Right ventricle myocardium inferior (tissue), 1 donor: ENCODE measurements at regions not wholly inside any gene's neighbourhood (a gene's known extent, or its start where the extent isn't known, plus 50 kb on each side); places are given as distances from the start of the nearest gene placed in this dataset.
"Not testable (repeated sequence)": the region's sequence is repeated elsewhere in the genome, so short reads cannot be mapped to it uniquely, and the experiment has no call there.

ENCODE experiments used
- ATAC-seq: fragments of 200-7000 bp; cut with Tn5 transposase; one replicate; pipeline ENCODE4 v1.9.1; 2020; ENCODE audit warnings: mild to moderate bottlenecking, moderate library complexity
- DNase-seq: peaks from one replicate; pipeline ENCODE4 v3.0.0; 2021; ENCODE audit errors: missing footprints
- intact Hi-C: fragments of 100-400 bp; cut with DNase I; formaldehyde crosslinking; loops from one replicate; pipeline ENCODE4 v1.11.0; 2022
- donor health status: DM: no; HTN: yes; CAD: no; lungs with severe emphysema.

DNA sequence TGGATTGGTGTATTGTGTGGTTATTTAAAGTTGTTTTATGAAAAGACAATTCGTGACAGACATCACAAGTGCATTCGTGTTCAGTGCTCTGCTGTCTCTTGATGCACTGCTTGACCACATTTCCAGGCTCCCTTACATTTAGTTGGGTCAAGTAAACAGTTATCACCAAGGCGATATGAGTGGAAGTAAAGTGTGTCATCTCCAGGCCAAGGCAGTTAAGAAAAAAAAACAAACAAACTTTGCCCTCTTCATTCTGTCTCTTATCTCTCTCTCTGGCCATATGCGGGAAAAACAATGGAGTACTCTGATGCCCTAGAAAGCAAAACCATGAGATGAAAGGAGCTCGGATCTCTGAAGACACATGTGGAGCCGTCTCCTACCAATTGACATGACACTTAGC, 131.1 kb downstream of the DSEL start:
- intact Hi-C loops, result no loop called here
- ATAC-seq, result no peak
- DNase-seq, result no peak

DNA sequence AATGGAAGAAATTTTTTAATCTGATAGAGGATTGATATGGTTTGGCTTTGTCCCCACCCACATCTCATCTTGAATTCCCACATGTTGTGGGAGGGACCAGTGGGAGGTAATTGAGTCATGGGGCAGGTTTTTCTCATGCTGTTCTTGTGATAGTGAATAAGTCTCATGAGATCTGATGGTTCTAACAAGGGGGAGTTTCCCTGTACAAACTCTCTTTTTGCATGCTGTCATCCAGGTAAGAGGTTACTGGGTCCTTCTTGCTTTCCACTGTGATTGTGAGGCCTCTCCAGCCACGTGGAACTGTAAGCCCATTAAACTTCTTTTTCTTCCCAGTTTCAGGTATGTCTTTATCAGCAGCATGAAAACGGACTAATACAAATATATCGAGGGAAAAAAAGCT, 132.5 kb downstream of the DSEL start:
- DNase-seq, intact Hi-C loops, ATAC-seq: not testable (repeated sequence)

DNA sequence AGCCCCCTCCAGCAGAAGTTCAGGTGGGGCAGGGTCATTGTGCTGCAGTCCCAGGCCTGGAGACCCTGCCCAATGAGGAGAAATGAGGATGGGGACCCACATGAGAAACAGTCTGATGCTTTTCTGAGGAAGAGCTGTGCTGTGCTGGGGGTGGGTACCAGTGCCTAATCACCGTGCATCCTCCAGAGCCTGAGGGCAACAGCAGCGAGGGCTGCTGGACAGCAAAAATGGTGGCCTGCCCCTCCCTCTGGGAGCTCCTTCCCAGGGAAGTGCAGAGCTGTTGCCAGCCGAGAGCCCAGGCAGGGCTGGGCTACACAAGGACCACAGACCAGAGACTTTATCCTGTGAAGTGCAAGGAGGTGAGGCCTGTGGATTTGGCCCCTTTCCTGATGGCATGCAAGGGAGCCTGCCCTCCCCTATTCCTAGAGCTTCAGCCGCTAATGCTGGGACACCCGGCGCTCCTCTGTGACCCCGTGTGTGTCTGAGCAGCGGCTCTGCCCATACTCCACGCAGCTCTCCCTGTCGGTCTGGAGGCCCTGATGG, 134.8 kb downstream of the DSEL start:
- intact Hi-C loops, result no loop called here
- no peak for DNase-seq
- no peak for ATAC-seq

DNA sequence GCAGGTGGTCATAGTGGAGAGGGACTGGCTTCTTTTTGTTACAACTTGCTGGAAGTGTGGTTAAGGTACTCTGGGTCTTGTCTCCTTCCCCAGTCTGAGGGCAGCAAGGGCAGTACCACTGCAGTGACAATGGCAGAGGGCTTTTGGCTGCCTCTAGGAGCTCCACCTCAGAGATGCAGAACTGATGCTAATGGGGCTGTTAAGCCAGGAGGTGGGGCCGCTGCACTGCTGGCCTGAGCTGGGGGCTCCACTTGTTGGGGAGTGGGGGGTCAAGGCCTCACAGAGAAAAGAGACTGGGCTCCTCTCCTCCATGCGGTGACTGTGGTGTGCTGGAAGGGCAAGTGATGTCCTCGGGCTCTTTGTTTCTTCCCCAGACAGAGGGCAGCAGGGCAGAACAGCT, 135.7 kb downstream of the DSEL start:
- ATAC-seq (no peak), DNase-seq (no peak)
- intact Hi-C loops, result no loop called here

DNA sequence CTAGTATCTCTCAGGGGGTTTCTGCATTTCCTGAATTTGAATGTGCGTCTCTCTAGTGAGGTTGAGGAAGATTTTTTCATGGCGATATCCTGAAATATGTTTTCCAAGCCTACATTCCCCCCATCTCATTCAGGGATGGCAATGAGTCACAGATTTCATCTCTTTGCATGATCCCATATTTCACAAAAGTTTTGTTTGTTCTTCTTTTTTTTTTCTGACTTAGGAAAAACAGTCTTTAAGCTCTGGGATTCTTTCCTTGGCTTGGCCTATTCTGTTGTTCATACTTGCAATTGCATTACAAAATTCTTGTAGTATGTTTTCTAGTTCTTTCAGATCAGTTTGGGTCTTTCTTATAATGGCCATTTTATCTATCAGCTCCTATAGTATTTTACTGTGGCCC, 136.5 kb downstream of the DSEL start:
- DNase-seq (no peak), ATAC-seq (no peak)
- intact Hi-C loops, result no loop called here

DNA sequence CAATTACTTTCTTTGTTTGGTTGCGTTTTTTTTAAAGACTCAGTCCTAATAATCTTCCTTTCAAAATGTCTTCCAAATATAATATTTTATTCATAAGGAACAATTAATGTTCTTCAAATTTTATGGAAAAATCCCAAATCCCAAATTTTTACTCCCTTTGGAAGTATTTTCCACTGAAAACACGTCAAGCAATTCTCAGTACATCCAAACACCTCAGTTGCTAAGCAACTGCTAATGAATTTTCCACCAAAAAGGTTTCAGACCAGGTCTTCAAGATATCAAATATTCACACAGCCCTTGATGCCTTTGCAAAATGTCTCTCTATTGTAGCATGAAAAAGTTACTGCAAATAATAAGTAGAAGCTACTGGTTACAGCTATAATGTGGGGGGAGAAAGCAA, 140.1 kb downstream of the DSEL start:
- DNase-seq, result no peak
- intact Hi-C loops, result no loop called here
- ATAC-seq, result no peak

DNA sequence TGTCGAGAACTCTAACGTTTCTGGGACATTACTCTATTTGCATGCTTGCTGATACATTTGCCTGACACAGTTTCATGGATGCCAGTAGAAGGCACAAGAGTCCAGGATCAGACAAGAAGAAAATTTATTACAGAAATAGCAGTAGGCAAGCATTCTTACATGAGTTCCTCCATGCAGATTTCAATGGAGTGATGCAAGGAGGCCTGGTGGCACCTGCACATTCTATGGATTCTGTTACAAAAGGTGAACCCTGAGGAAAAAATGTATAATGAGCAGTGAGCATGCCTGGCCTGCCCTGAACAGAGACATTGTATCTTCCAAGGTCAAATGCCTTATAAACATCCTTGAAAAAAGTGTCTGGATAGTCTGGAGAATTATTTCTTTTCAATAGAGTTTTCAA, 142.9 kb downstream of the DSEL start:
- DNase-seq, result no peak
- no peak for ATAC-seq
- intact Hi-C loops, result no loop called here

DNA sequence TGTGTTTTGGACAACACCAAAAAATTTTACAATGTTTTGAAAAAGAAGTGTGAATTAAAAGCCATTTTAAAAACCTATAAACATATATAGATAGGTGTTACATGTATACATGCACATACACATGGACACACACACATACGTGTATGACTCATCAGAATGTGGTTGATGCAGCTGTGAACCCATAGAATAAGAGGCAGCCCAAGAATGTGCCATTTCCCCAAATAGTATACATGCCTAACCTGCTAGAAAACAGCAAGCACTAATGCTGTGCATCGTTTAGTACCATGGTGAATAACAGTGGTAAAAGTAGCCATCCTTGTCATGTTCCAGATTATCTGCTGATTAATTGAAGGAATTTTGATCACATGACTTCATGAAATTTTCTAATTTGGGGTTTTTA, 149.0 kb downstream of the DSEL start:
- ATAC-seq (no peak), DNase-seq (no peak)
- intact Hi-C loops, result no loop called here

DNA sequence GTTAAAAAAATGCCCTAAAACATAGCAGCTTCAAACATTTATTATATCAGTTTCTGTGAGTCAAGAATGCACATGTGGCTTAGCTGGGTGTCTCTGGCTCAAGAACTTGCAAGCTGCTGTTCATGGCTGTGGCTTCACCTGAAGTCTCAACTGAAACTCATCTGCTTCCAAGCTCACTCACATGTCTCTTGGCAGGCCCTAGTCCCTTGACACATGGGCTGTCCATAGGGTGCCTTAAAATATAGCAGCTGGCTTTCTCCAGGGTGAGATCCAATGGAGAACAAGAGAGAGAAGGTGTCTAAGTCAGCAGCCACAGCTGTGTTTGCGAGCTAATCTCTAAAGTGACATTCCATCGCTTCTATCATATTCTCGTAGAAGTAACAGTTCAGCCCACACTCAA, 152.8 kb downstream of the DSEL start:
- intact Hi-C loops, result no loop called here
- DNase-seq (no peak), ATAC-seq (peak; percentile 29)

DNA sequence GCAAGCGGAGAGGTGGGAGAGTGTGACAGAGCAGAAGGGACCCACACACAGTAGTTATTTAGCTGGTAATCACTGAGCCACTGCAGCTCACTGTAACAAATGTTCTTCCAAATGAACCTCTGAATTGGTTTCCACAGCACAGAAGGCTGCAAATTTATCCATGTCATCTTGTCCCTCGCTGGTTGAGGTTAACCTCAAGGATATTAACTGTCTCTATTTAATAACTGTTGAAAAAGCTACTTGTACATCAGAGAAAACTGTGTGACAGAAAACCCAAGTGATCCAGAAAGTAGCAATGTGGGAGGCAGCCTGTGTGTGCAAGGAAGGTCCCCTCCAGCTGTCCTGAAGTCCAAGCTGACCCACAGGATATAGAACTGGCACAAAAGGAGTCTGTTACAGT, 153.6 kb downstream of the DSEL start:
- no peak for DNase-seq
- ATAC-seq, result no peak
- intact Hi-C loops, result no loop called here

DNA sequence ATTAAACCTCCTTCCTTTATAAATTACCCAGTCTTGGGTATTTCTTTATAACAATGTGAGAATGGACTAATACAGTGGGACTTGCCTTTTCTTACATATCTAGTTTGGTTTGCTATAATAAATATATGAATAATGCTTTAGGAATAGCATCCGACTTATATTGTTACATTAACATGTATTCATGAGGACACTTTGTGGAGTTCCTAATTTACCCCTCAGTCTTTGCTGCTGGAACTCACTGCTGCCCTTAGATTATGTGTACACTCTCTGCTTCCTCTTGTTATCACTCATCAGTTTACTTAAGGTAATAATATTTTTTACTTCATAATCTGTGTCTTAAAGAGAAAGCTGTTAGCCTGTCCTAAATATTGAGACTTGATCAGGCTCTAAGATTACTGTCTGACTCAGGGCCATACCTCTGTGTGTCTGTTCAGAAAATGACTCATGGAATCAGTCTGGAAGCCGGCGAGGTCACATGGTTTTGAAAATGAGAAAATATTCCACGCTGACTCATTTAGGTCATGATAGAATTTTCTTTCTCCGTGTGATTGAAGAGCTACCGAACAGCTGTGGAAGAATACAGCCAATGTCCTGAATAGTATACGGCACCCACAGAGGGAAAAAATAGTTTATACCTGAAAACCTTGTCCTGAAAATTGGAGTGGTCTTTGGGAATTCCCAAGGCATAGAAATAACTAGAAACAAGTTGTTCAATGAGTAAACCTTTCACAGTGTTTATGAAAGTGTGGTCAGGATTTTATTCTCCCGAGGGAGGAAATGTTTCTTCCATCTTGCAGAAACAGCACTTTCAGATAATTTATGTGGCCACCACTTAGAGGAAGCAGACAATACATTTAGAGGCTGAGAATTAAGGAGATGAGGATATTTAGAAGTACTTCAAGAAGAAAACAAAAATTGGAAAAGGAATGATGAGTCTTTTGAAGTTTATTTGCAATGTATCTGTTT, 156.4 kb downstream of the DSEL start:
- intact Hi-C loops, result no loop called here
- DNase-seq (no peak), ATAC-seq (peak; percentile 94)

DNA sequence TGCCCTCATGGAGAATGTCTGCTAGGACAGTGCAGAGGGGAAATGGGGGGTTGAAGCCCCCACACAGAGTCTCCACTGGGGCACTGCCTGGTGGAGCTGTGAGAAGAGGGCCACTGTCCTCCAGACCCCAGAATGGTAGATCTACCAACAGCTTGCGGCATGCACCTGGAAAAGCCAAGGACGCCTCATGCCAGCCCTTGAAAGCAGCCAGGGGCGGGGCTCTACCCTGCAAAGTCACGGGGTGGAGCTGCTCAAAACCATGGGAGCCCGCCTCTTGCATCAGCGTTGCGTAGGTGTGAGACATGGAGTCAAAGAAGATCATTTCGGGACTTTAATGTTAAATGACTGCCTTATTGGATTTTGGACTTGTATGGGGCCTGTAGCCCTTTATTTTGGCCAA, 157.6 kb downstream of the DSEL start:
- intact Hi-C loops, result no loop called here
- DNase-seq, result no peak
- no peak for ATAC-seq

DNA sequence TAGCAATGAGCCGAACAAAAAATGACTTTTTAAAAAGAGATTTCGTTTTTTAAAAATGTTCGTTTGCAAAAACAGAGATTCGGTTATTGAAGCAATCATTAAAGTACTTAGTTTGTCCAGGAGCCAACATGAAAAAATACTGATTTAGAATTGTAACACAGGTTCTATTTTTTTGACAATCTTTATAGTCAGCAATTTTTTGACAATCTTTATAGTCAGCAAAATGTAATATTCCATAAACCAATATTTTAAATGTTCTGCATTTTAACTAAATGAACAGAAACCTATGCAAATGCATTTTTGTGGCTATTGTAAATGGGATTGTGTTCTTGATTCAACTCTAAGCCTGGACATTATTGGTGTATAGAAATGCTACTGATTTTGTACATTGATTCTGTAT, 161.8 kb downstream of the DSEL start:
- no peak for ATAC-seq
- no peak for DNase-seq
- intact Hi-C loops, result no loop called here

DNA sequence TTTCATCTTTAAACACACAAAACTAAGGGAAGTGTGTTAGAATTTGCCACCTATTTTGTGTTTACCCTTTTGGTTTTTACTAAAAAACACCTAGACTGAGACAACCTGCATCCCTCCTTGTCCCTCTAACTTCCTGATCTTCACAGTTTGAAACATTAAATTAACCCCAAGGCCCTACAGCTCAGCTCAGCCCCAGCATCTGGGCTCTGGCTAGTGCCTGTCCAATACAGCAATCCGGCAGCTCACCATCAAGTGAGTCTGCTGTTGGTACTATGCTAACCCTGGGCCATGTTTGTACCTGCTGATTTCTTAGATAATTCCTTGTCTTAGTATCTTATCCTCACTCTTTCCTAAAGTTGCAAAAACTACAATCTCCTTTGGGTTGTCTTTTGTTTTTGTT, 162.4 kb downstream of the DSEL start:
- no peak for DNase-seq
- no peak for ATAC-seq
- intact Hi-C loops, result no loop called here

DNA sequence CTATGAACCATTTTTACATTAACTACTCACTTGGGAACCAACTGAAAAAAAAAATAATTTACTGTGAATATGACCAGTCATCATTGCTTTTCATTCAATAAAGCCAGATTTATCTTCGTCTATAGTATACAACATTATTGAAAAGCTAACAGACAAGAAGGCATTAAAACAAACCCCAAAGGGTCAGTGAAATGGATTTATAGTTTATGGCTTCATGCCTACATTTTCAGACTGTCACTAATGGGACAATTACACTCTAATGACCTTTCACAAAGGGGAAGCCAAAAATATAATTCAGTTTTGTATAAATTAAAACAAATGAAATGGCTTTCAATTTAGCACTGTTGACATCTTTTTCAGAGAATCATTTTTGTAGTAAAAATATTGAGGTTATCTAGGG, 169.1 kb downstream of the DSEL start:
- ATAC-seq (no peak), DNase-seq (no peak)
- intact Hi-C loops, result no loop called here

DNA sequence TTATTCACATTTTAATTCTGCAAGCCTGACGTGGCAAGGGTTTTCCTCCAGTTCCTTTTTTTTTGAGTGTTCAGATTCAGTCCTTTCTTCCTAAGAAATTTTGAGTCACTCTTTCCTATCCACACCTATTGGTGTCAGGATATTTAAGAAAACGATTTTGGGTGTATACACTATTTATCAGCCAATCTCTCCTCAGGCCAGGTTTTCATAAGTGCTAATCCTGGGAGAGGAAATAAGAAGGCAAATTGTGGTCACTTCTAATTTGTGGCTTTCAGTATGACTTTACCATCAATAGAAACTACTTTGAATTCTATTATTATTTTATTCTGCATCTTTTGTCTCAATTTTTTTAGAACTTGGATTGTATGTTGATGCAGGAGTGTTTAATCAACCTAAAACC, 174.4 kb downstream of the DSEL start:
- DNase-seq (no peak), ATAC-seq (no peak)
- intact Hi-C loops, result no loop called here

DNA sequence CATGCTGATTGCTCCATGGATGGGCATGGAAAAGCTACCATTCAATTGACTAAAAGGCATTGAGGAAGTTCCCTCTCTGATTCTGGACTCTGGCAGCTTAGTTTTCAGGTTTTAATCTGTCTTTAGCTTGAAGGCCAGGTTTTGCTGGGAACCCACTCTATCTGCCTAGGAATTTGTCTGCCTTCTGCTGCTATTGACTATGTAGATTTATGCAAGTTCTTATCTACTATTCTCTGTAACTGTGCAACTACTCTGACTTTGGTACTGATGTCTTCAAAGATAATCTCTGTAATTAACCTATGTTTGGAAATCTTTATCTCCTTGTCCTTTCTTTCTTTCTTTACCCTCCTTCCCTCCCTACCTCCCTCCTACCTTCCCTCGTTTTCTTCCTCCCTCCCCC, 178.8 kb downstream of the DSEL start:
- ATAC-seq (no peak), DNase-seq (no peak)
- intact Hi-C loops, result no loop called here

DNA sequence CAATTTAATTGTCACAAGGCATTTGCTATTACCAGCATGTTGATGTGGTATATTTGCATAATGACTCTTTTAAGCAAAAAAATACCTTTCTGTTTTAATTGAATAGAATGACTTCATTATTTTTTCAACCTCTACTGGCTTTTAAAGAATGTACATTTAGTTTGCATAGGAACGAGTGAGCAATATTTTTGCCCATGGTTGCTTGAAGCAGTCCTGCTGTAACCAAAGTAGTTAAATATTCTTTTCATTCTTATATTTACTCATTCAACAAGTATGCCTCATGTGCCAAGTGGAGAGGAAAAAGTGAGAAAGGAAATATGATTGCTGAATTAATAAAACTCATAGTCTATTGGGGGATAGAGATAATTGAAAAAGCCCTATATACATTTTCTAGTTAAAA, 184.7 kb downstream of the DSEL start:
- intact Hi-C loops, result no loop called here
- no peak for DNase-seq
- no peak for ATAC-seq

DNA sequence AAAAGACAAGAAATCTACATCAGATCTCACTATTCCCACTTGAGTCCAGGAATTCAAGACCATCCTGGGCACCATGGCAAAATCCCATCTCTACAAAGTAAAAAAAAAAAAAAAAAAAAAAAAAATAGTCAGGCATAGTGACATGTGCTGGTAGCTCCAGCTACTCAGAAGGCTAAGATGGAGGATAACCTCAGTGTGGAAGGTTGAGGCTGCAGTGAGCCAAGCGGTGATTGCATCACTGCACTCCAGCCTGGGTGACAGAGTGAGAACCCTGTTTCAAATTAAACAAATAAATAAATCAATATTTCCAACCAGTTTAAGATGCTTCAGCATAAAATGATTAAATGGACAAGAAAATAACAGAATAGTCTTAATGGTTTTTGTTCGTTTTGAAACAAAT, 197.4 kb downstream of the DSEL start:
- no peak for DNase-seq
- ATAC-seq, result no peak
- intact Hi-C loops, result no loop called here

DNA sequence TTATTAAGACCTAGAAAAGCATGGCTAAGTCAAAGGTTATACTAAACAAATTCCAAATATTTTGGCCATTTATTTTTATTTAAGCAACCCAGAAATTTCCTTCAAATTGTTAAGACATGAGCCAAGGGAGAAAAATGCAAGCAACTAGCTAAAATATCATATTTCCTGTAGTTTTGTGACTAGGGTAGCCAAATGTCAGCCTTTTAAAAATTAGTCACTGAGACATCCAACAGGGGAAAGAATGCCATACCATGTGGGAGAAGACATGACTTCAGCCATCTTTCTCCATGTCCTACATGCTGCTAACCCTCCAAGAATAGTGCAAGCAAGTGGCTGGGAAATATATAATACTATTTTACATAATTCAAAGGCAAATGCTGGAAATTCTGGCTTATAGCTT, 197.9 kb downstream of the DSEL start:
- no peak for DNase-seq
- ATAC-seq, result no peak
- intact Hi-C loops, result no loop called here

DNA sequence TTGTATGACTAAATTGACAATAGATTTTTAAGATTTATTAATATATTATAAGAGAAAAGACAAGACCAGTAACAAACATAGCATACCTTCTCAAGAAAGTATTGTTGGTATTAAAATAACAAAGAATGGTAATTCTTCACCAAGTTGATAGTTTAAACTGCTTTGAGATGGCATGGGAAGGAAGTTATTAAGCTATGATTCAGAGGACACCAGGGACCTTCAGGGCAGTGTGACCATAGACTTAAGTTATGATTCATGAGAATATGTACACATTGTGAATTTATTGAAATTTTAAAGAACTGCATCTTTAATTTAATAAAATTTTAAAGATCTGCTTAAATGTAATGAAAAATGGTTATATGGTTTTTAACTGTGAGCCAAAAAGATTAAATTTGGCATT, 205.7 kb downstream of the DSEL start:
- no peak for ATAC-seq
- DNase-seq, result no peak
- intact Hi-C loops, result no loop called here
